Thyroid gland (tissue), 4 donors: ENCODE measurements at regions not wholly inside any gene's neighbourhood (a gene's known extent, or its start where the extent isn't known, plus 50 kb on each side); places are given as distances from the start of the nearest gene placed in this dataset.

Experiments
- POLR2A ChIP-seq, 2 donors: fragments of 450-650 bp; IDR thresholded peaks; one replicate each; pipeline ENCODE4 v1.6.1; 2017; ENCODE audit warnings: antibody characterized with exemption in 2 of 2, mild to moderate bottlenecking in 2 of 2, moderate library complexity in 1 of 2
- TF ChIP-seq, protein P1 (sequence below), 6 experiments: fragments of 200-600 bp in 3 of 6; fragments of 450-650 bp in 3 of 6; sonication (generic) in 3 of 6; IDR thresholded peaks; one replicate each; pipeline ENCODE4 v1.5.1; 2016 to 2019; ENCODE audit warnings: antibody characterized with exemption in 6 of 6, mild to moderate bottlenecking in 2 of 6, inconsistent platforms in 1 of 6, moderate library complexity in 1 of 6

DNA sequence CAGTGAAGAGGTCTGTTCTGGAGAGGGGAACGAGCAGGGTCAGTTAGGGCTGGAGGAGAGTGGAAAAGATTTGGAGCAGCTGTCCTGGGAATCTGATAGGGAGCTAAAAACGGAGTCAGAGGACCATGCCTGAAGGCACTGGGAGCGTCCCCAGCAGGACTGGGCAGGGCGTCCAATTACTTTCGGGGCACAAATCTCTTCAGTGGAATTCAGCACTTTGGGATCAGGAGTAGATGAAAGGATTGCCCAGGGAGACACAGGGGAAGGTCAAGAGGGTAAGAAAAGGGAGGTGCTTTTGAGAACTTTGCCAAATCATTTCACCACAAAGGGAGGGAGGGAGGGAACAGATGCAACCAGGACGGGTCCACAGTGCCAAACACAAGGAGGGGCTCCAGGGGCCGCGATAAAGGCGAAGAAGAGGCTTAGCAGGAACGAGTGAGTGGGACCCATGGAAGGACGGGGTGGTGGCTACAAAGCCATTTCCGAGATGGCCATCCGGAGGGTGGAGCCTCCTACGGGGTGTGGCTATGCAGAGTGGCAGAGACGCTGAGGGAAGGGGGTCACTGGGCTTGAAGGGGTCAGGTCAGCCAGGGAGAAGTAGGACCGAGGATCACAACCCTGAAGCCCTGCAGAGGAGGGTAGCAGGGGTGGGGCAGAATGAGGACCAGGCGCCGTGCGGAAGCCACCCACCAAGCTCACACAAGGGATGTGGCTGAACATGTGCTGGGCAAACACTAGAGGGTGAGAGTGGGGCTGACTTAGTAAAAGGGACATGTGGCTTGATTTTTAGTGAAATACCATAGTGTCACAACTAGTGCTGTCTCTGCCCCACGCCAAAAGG, 180.0 kb upstream of the RREB1 start:
- TF ChIP-seq, protein P1, sequence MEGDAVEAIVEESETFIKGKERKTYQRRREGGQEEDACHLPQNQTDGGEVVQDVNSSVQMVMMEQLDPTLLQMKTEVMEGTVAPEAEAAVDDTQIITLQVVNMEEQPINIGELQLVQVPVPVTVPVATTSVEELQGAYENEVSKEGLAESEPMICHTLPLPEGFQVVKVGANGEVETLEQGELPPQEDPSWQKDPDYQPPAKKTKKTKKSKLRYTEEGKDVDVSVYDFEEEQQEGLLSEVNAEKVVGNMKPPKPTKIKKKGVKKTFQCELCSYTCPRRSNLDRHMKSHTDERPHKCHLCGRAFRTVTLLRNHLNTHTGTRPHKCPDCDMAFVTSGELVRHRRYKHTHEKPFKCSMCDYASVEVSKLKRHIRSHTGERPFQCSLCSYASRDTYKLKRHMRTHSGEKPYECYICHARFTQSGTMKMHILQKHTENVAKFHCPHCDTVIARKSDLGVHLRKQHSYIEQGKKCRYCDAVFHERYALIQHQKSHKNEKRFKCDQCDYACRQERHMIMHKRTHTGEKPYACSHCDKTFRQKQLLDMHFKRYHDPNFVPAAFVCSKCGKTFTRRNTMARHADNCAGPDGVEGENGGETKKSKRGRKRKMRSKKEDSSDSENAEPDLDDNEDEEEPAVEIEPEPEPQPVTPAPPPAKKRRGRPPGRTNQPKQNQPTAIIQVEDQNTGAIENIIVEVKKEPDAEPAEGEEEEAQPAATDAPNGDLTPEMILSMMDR (IDR thresholded peaks at IDR 0.05), result no peak
- TF ChIP-seq POLR2A (IDR thresholded peaks at IDR 0.05), result no peak
